ENCODE measurements at regions not wholly inside any gene's neighbourhood (a gene's known extent, or its start where the extent isn't known, plus 50 kb on each side); places are given as distances from the start of the nearest gene placed in this dataset.

DNA sequence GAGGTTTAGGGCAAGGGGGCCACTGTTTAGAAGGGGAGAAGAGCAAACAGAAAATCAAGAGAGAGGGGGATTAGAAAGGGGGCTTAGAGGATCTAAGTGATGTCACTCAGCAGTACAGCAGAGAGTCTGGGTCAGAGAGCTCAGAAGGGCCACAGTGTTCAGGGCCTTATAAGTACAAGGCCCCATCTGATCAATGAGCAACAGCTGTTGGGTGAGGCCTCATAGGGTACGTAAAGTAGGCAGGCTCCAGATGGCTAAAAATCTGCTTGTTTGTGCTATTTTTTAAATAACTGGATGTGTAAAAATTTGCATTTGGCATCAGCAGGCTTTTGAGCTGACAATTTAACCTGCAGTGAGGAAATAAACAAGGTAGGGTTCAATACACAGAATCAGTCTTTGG is 149.8 kb downstream of the SH3BGRL2 start:
- no peak for TF ChIP-seq POLR2A (IDR thresholded peaks at IDR 0.05)
- TF ChIP-seq, protein P1, sequence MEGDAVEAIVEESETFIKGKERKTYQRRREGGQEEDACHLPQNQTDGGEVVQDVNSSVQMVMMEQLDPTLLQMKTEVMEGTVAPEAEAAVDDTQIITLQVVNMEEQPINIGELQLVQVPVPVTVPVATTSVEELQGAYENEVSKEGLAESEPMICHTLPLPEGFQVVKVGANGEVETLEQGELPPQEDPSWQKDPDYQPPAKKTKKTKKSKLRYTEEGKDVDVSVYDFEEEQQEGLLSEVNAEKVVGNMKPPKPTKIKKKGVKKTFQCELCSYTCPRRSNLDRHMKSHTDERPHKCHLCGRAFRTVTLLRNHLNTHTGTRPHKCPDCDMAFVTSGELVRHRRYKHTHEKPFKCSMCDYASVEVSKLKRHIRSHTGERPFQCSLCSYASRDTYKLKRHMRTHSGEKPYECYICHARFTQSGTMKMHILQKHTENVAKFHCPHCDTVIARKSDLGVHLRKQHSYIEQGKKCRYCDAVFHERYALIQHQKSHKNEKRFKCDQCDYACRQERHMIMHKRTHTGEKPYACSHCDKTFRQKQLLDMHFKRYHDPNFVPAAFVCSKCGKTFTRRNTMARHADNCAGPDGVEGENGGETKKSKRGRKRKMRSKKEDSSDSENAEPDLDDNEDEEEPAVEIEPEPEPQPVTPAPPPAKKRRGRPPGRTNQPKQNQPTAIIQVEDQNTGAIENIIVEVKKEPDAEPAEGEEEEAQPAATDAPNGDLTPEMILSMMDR (IDR thresholded peaks at IDR 0.05): no peak
- DNase-seq (ENCODE audit: low spot score in 2 of 2): no peak
- intact Hi-C loops (cut with DNase I; ENCODE audit: low total_unique reads): no loop called here
- no peak overlapping the region for H3K4me3 ChIP-seq (ENCODE audit: low read depth, poor library complexity, severe bottlenecking)
- WGBS, 2 donors: 68 to 81% methylated on average over 1 of the region's 1 CpG

DNA sequence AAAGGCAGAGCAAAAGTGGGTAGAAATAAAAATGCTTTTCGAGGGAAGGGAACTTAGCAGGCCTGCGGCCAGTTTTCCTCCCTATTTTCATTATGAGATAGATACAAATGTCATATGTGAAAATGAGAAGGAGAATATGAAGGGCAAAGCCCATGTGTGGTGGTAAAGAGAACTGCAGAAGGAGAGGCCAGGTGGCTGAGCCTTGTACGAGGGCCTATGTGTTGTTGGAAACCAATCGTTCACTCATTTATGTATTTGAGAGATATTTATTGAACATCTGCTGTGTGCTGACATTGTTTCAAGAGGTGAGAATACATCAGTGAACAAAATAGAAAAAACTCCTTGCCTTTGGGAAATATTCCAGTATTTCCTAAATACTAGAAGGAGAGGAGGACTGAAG is 147.7 kb downstream of the SH3BGRL2 start:
- intact Hi-C loops (cut with DNase I; ENCODE audit: low total_unique reads): loop anchor here (2.0 kb wide), 1 partner anchor 90 kb away; no protein-coding TSS in a partner anchor
- H3K4me3 ChIP-seq (ENCODE audit: low read depth, poor library complexity, severe bottlenecking): no peak overlapping the region
- DNase-seq (ENCODE audit: low spot score in 2 of 2): no peak
- 94 to 97% methylated on average over 4 of the region's 4 CpGs for WGBS, 2 donors
- TF ChIP-seq, protein P1 (IDR thresholded peaks at IDR 0.05): no peak
- TF ChIP-seq POLR2A (IDR thresholded peaks at IDR 0.05): no peak

- TF ChIP-seq, protein P1 (IDR thresholded peaks at IDR 0.05): peak in 1 of 3 donors; percentile 73
- TF ChIP-seq POLR2A (IDR thresholded peaks at IDR 0.05): no peak
- DNase-seq (ENCODE audit: low spot score in 2 of 2): peak; percentile 64 to 93
- intact Hi-C loops (cut with DNase I; ENCODE audit: low total_unique reads): loop anchor here (2.0 kb wide), 1 partner anchor 91 kb away; no protein-coding TSS in a partner anchor
- 22 to 23% methylated on average over 34 of the region's 34 CpGs for WGBS, 2 donors
- H3K4me3 ChIP-seq (ENCODE audit: low read depth, poor library complexity, severe bottlenecking): no peak overlapping the region
Observed at GRCh38 chr6:79777713-79778579, 146.8 kb downstream of the SH3BGRL2 start.

DNA sequence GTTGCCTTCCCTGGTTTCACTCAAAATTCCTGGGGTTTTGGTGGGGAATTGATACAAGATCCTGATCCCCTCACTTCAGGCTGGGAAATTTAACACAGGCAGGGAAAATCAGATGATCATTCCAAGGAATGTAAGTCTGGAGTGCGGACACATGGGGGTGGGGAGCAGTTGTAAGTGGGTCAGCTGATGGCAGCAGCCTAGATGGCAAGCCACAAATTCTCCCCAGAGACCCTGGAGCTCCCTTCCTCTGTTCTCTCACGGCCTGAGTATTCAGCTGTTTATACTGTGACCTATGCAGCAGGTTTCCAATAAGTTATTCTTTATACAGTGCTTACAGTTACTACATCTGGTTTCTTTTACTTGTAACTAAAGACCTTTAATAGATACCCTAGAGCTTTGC is 144.9 kb downstream of the SH3BGRL2 start:
- 71 to 85% methylated on average over 2 of the region's 2 CpGs for WGBS, 2 donors
- intact Hi-C loops (cut with DNase I; ENCODE audit: low total_unique reads): no loop called here
- TF ChIP-seq POLR2A (IDR thresholded peaks at IDR 0.05): no peak
- TF ChIP-seq, protein P1 (IDR thresholded peaks at IDR 0.05): no peak
- no peak for DNase-seq (ENCODE audit: low spot score in 2 of 2)
- H3K4me3 ChIP-seq (ENCODE audit: low read depth, poor library complexity, severe bottlenecking): no peak overlapping the region

DNA sequence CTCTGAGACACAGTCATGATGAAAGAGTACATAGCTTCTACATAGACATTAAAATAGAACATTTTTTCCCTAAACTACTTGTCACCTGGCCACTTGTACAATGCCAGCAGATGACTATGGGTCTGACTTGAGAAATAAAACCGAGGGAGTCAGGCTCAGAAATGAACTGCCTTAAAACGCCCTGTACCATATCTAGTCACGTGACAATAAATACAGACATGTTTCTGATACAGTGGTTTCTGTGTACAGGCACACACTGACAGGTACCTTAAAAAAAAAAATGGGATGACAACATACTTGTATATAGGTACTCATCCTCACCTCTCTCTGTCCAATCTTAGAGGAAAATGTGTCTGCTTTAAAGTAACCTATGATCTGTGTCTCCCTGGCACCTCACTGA is 144.1 kb downstream of the SH3BGRL2 start:
- intact Hi-C loops (cut with DNase I; ENCODE audit: low total_unique reads): no loop called here
- no peak for DNase-seq (ENCODE audit: low spot score in 2 of 2)
- H3K4me3 ChIP-seq (ENCODE audit: low read depth, poor library complexity, severe bottlenecking): no peak overlapping the region
- TF ChIP-seq, protein P1 (IDR thresholded peaks at IDR 0.05): no peak
- no peak for TF ChIP-seq POLR2A (IDR thresholded peaks at IDR 0.05)
- 84 to 89% methylated on average over 3 of the region's 3 CpGs for WGBS, 2 donors
